H1 (cell line): ENCODE measurements at regions not wholly inside any gene's neighbourhood (a gene's known extent, or its start where the extent isn't known, plus 50 kb on each side); places are given as distances from the start of the nearest gene placed in this dataset.

Experiments used
- CTCF ChIP-seq, 3 experiments: IDR thresholded peaks; 1 replicate in 2 of 3; 2 replicates in 1 of 3; pipeline versions ENCODE4 v1.5.1 to v1.6.1; 2011; ENCODE audit warnings: low read length in 3 of 3, mild to moderate bottlenecking in 3 of 3, inconsistent platforms in 2 of 3, low read depth in 1 of 3, moderate library complexity in 1 of 3; ENCODE audit not compliant: insufficient read depth in 1 of 3; ENCODE audit errors: control extremely low read depth in 1 of 3
- RAD21 ChIP-seq, 2 experiments: IDR thresholded peaks in 1 of 2; conservative IDR thresholded peaks in 1 of 2; 2 replicates each; pipeline ENCODE4 v1.6.1; 2011; ENCODE audit warnings: low read depth in 2 of 2, low read length in 2 of 2, improper control_type of control experiment in 1 of 2, inconsistent platforms in 1 of 2, mild to moderate bottlenecking in 1 of 2, moderate library complexity in 1 of 2
- TAF1 ChIP-seq: IDR thresholded peaks from 2 replicates; pipeline ENCODE4 v1.6.1; 2011; ENCODE audit warnings: mild to moderate bottlenecking, low read depth, low read length

GRCh38 chr6:50187351-50187921 is 137.7 kb upstream of the DEFB112 start:
- TF ChIP-seq CTCF (IDR thresholded peaks at IDR 0.05; ENCODE audit: control extremely low read depth in 1 of 3, insufficient read depth in 1 of 3, low read depth in 1 of 3, low read length in 3 of 3) (no peak), RAD21 (IDR thresholded peaks at IDR 0.05 in 1 of 2, conservative IDR thresholded peaks at IDR 0.05 in 1 of 2; ENCODE audit: low read depth in 2 of 2, low read length in 2 of 2) (no peak), TAF1 (no peak)
